Mammary epithelial cell (primary cell): ENCODE measurements at regions not wholly inside any gene's neighbourhood (a gene's known extent, or its start where the extent isn't known, plus 50 kb on each side); places are given as distances from the start of the nearest gene placed in this dataset.

Experiments used
- CTCF ChIP-seq, 2 donors: IDR thresholded peaks in 1 of 2; conservative IDR thresholded peaks in 1 of 2; 2 replicates each; pipeline ENCODE4 v1.5.1; 2011 to 2012; ENCODE audit warnings: inconsistent platforms in 2 of 2, low read length in 2 of 2, mild to moderate bottlenecking in 2 of 2, control low read depth in 1 of 2, low read depth in 1 of 2; ENCODE audit not compliant: insufficient read depth in 1 of 2; ENCODE audit errors: extremely low read depth in 1 of 2
- EZH2 ChIP-seq: IDR thresholded peaks from 2 replicates; pipeline ENCODE4 v1.6.1; 2012; ENCODE audit warnings: low read length, inconsistent platforms, borderline replicate concordance

GRCh38 chr2:16927398-16927797 is 261.8 kb upstream of the CYRIA start:
- TF ChIP-seq CTCF (conservative IDR thresholded peaks at IDR 0.05 in 1 of 2, IDR thresholded peaks at IDR 0.05 in 1 of 2; ENCODE audit: extremely low read depth in 1 of 2, insufficient read depth in 1 of 2, low read depth in 1 of 2, low read length in 2 of 2) (no peak), EZH2 (no peak)
